HEK293T (cell line): ENCODE measurements at regions not wholly inside any gene's neighbourhood (a gene's known extent, or its start where the extent isn't known, plus 50 kb on each side); places are given as distances from the start of the nearest gene placed in this dataset.
A peak's percentile ranks its signal among the peaks of the same experiment; 100 is the strongest.
"Not testable (repeated sequence)": the region's sequence is repeated elsewhere in the genome, so short reads cannot be mapped to it uniquely, and the experiment has no call there.

Experiments used
- CTCF ChIA-PET: fragments of 350-600 bp; formaldehyde crosslinking; extraction: SDS; loops from one replicate; lab custom pipeline; 2021; ENCODE audit warnings: antibody characterized with exemption, inconsistent platforms; lab: Yijun Ruan, JAX
- POLR2A ChIA-PET: fragments of 350-600 bp; formaldehyde crosslinking; extraction: SDS; loops from one replicate; lab custom pipeline; 2020; ENCODE audit warnings: antibody characterized with exemption, inconsistent platforms; lab: Yijun Ruan, JAX
- DNase-seq: peaks from one replicate; pipeline ENCODE4 v3.0.0; 2012; ENCODE audit warnings: mixed read lengths; ENCODE audit errors: extremely low spot score
- ARNT ChIP-seq: fragments of 450-650 bp; IDR thresholded peaks from 2 replicates; pipeline ENCODE4 v1.6.1; 2017; ENCODE audit warnings: mild to moderate bottlenecking
- BHLHE40 ChIP-seq: fragments of 450-650 bp; IDR thresholded peaks from 2 replicates; pipeline ENCODE4 v1.6.1; 2016; ENCODE audit warnings: mild to moderate bottlenecking, moderate library complexity, borderline replicate concordance
- CTBP1 ChIP-seq: fragments of 450-650 bp; IDR thresholded peaks from 2 replicates; pipeline ENCODE4 v1.6.1; 2016; ENCODE audit warnings: borderline replicate concordance
- ELF4 ChIP-seq: fragments of 450-650 bp; IDR thresholded peaks from 2 replicates; pipeline ENCODE4 v1.6.1; 2017; ENCODE audit warnings: antibody characterized with exemption
- FOXA1 ChIP-seq: fragments of 450-650 bp; IDR thresholded peaks from 2 replicates; pipeline ENCODE4 v1.6.1; 2016; ENCODE audit warnings: mild to moderate bottlenecking
- FOXK2 ChIP-seq: fragments of 450-650 bp; IDR thresholded peaks from 2 replicates; pipeline ENCODE4 v1.6.1; 2016; ENCODE audit warnings: mild to moderate bottlenecking
- FOXM1 ChIP-seq: fragments of 450-650 bp; IDR thresholded peaks from 2 replicates; pipeline ENCODE4 v1.6.1; 2017; ENCODE audit warnings: mild to moderate bottlenecking, borderline replicate concordance
- HDGF ChIP-seq: fragments of 450-650 bp; IDR thresholded peaks from 2 replicates; pipeline ENCODE4 v1.6.1; 2017; ENCODE audit warnings: antibody characterized with exemption, borderline replicate concordance
- L3MBTL2 ChIP-seq: fragments of 450-650 bp; conservative IDR thresholded peaks from 2 replicates; pipeline ENCODE4 v1.6.1; 2016; ENCODE audit warnings: mild to moderate bottlenecking
- LEF1 ChIP-seq: fragments of 450-650 bp; IDR thresholded peaks from 2 replicates; pipeline ENCODE4 v1.6.1; 2017; ENCODE audit warnings: mild to moderate bottlenecking, borderline replicate concordance
- NFRKB ChIP-seq: fragments of 450-650 bp; IDR thresholded peaks from 2 replicates; pipeline ENCODE4 v1.6.1; 2016; ENCODE audit warnings: mild to moderate bottlenecking, moderate library complexity
- SP1 ChIP-seq: fragments of 450-650 bp; IDR thresholded peaks from 2 replicates; pipeline ENCODE4 v1.6.1; 2017
- SUZ12 ChIP-seq: fragments of 450-650 bp; IDR thresholded peaks from 2 replicates; pipeline ENCODE4 v1.6.1; 2016; ENCODE audit warnings: mild to moderate bottlenecking
- TARDBP ChIP-seq: fragments of 450-650 bp; IDR thresholded peaks from 2 replicates; pipeline ENCODE4 v1.6.1; 2016
- ZNF384 ChIP-seq: fragments of 450-650 bp; IDR thresholded peaks from 2 replicates; pipeline ENCODE4 v1.6.1; 2016
- TF ChIP-seq, protein P1 (sequence below): fragments of 450-650 bp; IDR thresholded peaks from 2 replicates; pipeline ENCODE4 v1.6.1; 2016

DNA sequence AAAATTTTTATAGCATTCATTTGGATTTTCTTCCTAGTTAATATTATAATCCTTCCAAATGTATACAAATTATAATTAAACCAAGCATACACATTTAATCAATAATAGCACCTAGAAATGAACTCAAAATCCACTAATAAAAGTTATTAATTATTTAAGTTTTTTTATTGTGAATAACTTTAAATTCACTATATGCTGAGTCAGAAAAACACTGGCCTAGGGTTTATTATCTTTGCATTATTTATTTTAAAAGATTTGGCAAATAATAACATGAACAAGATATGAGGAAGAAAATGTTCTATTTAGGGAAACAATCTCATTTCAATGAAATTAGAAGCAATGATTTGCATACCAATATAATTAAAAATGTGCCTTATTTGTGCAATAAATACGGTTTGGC is 951.5 kb downstream of the KCNT2 start:
- DNase-seq = no peak
- CTCF ChIA-PET = no interaction called here
- no peak for TF ChIP-seq TARDBP
- TF ChIP-seq, protein P1, sequence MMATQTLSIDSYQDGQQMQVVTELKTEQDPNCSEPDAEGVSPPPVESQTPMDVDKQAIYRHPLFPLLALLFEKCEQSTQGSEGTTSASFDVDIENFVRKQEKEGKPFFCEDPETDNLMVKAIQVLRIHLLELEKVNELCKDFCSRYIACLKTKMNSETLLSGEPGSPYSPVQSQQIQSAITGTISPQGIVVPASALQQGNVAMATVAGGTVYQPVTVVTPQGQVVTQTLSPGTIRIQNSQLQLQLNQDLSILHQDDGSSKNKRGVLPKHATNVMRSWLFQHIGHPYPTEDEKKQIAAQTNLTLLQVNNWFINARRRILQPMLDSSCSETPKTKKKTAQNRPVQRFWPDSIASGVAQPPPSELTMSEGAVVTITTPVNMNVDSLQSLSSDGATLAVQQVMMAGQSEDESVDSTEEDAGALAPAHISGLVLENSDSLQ = no peak
- no peak for TF ChIP-seq CTBP1
- no peak for TF ChIP-seq ZNF384
- TF ChIP-seq BHLHE40 = no peak
- no peak for TF ChIP-seq NFRKB
- no peak for TF ChIP-seq L3MBTL2
- no peak for TF ChIP-seq FOXK2
- TF ChIP-seq SUZ12 = no peak
- no peak for TF ChIP-seq ARNT
- TF ChIP-seq SP1 = no peak
- no peak for TF ChIP-seq FOXM1
- no peak for TF ChIP-seq FOXA1
- no peak for TF ChIP-seq LEF1
- POLR2A ChIA-PET = no interaction called here

DNA sequence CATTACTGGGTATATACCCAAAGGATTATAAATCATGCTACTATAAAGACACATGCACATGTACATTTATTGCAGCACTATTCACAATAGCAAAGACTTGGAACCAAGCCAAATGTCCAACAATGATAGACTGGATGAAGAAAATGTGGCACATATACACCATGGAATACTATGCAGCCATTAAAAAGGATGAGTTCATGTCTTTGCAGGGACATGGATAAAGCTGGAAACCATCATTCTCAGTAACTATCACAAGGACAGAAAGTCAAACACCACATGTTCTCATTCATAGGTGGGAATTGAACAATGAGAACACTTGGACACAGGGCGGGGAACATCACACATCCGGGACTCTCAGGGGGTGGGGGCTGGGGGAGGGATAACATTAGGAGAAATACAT is 959.4 kb downstream of the KCNT2 start:
- CTCF ChIA-PET, POLR2A ChIA-PET, DNase-seq: not testable (repeated sequence)

DNA sequence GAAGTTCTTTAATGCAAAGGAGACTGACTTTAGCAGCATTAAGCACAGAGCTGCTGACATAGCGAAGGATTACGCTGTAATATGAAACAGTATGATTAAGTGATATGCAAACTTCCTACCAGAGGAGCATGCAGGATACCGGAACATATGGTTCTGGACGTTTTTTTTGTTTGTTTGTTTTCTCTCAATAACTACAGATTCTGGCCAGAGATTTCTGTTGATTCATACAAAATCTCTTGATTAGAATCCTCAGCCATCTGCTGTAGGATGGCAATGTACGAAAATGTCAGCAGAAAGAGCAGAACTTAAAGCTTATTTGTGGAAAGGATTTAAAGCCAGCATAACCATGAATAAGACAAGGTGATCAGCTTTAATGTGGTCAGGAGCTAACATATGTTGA is 970.7 kb downstream of the KCNT2 start:
- ChIA-PET CTCF (interaction anchor here (0.7 kb wide), 1 partner anchor 583 kb away, joined by 3 read pairs; no protein-coding TSS in a partner anchor), POLR2A (no interaction called here)
- TF ChIP-seq CTBP1 = no peak
- TF ChIP-seq LEF1 = no peak
- no peak for TF ChIP-seq HDGF
- no peak for TF ChIP-seq FOXK2
- no peak for TF ChIP-seq ELF4
- TF ChIP-seq, protein P1 = no peak
- no peak for TF ChIP-seq FOXA1
- TF ChIP-seq BHLHE40 = no peak
- TF ChIP-seq ZNF384 = no peak
- TF ChIP-seq TARDBP = no peak
- TF ChIP-seq SP1 = no peak
- TF ChIP-seq L3MBTL2 = no peak
- no peak for TF ChIP-seq FOXM1
- no peak for TF ChIP-seq NFRKB
- no peak for DNase-seq

DNA sequence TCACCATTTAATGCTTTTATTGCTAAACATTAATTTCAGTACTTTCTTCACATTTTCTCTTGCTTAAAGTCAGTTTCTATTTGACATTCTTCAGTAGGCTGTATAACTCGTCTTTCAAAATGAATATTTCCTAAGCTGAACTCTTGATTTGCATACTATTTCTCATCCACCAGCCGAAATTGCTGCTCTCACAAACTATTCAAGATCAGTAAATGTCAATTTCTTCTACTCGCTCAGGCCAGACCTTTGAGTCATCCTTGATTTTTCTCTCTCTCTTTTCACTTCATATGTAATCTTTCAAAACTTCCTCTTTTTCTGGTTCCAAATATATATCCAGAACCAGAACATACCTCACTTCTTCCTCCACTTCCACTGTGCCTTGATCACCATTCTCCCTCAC is 990.0 kb downstream of the KCNT2 start:
- ChIA-PET POLR2A (no interaction called here), CTCF (no interaction called here)
- DNase-seq = no peak
- TF ChIP-seq ARNT (no peak), FOXK2 (no peak), HDGF (no peak), L3MBTL2 (no peak)

DNA sequence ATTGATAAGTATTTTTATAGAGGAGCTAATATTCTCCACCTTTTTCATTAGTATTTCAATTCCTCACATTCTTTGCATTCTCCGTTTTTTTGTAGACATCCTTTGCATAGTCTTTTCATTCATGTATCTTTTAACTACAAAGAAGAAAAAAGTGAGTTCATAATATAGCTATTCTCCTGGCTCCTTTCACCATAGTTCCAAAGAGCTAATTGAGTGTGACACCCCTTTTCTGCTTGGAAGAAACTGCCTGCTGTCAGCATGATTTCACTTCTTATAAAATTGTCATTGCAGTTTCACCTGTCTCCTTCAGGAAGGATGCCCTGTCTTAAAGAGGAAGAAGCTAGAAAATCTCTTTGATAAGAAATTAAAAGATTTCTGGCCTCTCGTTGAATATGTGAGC is 991.1 kb downstream of the KCNT2 start:
- CTCF ChIA-PET = no interaction called here
- POLR2A ChIA-PET = interaction anchor here (0.6 kb wide), 1 partner anchor 1540 kb away, joined by 3 read pairs; no protein-coding TSS in a partner anchor
- DNase-seq = no peak
- TF ChIP-seq ARNT = no peak
- TF ChIP-seq NFRKB = no peak
- TF ChIP-seq, protein P1 = no peak
- no peak for TF ChIP-seq L3MBTL2
- no peak for TF ChIP-seq CTBP1
- TF ChIP-seq SUZ12 = no peak
- TF ChIP-seq ZNF384 = no peak
- no peak for TF ChIP-seq LEF1
- TF ChIP-seq BHLHE40 = no peak
- no peak for TF ChIP-seq TARDBP
- no peak for TF ChIP-seq FOXA1
- no peak for TF ChIP-seq HDGF
- no peak for TF ChIP-seq FOXK2
- TF ChIP-seq SP1 = no peak
- no peak for TF ChIP-seq ELF4
- TF ChIP-seq FOXM1 = no peak

DNA sequence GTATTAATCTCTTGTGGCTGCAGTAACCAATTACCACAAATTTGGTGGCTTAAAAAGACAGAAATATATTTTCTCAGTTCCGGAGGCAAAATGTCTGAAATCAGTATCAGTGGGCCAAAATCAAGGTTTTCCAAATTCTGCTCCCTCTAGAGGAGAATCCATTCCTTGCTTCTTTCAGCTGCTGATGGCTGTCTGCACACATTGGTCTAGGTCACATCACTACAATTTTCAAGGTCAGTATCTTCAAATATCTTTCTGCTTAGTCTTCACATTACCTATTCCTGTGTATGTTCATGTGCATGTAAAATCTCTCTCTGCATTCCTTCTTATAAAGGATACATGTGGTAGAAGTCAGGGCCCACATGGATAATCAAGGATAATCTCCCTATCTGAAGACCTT is 999.4 kb downstream of the KCNT2 start:
- ChIA-PET POLR2A (interaction anchor here (0.5 kb wide), 1 partner anchor 623 kb away, joined by 3 read pairs; no protein-coding TSS in a partner anchor), CTCF (no interaction called here)
- peak; percentile 17 for DNase-seq
- TF ChIP-seq, protein P1 = no peak
- no peak for TF ChIP-seq CTBP1
- no peak for TF ChIP-seq LEF1
- TF ChIP-seq ELF4 = no peak
- no peak for TF ChIP-seq ARNT
- no peak for TF ChIP-seq BHLHE40
- TF ChIP-seq TARDBP = no peak
- TF ChIP-seq FOXK2 = no peak
- no peak for TF ChIP-seq HDGF
- TF ChIP-seq ZNF384 = no peak
- TF ChIP-seq FOXA1 = no peak
- TF ChIP-seq SP1 = no peak
- TF ChIP-seq L3MBTL2 = no peak
- TF ChIP-seq FOXM1 = no peak
- TF ChIP-seq SUZ12 = no peak
- no peak for TF ChIP-seq NFRKB
